ENCODE measurements at regions not wholly inside any gene's neighbourhood (a gene's known extent, or its start where the extent isn't known, plus 50 kb on each side); places are given as distances from the start of the nearest gene placed in this dataset.

DNA sequence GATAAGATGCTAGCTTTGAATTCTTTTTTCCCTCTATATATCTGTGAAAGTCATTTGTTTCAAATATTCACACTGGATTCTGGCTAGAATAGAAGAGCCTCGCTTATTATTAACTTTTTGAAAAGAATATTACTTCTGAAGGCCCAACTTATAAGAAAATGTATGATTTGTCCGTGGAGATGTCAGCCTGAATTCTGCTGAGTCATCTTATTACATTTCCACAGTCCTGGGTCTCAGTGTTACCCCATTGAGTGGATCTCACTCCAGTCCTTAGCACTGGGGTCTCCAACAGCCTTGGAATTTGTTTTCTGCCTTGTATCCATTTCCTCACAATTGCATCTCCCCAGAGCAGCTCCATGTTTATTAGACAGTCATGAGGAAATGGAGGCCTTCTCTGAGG lies 907.9 kb downstream of the VRK1 start:
- DNase-seq, result no peak

GRCh38 chr14:97705976-97706375 lies 908.8 kb downstream of the VRK1 start:
- no peak for DNase-seq

DNA sequence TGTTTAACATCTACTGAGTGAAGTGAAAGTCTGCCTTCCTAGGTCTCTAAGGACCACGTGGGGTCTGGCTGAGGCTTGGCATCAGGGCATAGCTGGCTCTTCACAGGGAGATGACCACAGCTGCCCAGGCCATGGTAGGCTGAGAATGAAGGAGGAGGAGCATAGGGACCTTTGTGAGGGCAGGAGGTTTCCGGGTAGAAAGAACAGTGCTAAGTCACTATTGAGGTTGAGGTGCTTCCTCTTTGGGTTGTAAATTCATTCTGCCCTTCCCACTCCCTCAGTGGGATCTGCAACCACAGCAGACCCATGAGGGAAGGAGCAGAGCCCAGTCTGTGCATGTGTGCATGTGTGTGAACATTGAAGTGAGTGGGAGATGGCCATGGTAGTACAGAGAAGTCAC lies 909.6 kb downstream of the VRK1 start:
- no peak for DNase-seq

DNA sequence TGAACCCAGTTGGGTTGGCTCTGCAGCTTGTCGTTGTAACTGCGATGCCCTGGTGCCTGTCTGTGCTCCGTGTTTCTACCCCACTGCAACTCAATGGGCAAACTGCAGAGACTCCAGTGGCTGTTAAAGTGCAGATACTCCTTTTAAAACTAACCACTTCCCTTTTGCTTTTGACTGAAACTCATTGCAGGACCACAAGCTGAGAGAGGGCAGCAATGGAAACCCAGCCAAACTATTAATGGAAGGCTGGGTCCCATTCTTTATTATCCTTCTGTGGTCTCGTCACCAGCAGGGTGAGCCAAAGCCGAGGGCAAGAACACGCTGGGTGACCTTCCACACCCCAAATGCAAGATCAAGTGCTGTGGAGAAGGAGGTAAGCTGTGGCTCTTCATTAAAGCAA lies 910.4 kb downstream of the VRK1 start:
- no peak for DNase-seq

DNA sequence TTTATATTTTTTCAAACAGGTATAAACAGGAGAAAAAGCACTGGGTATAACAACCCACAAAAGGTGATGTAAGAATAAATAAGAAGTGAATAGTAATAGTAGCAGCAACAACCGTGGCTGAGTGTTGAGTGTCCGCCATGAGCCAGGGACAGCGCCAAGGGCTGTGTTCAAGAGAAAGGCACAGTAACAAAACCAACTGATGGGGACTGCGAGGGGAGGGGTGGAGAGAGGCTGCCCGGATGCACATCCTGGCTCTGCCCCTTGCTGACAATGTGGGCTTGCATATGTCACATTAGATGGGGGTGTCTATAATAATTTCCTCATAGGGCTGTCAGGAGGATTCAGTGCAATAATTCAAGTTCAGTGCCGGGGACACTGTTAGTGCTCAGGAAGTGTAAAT lies 912.4 kb downstream of the VRK1 start:
- no peak for DNase-seq

DNA sequence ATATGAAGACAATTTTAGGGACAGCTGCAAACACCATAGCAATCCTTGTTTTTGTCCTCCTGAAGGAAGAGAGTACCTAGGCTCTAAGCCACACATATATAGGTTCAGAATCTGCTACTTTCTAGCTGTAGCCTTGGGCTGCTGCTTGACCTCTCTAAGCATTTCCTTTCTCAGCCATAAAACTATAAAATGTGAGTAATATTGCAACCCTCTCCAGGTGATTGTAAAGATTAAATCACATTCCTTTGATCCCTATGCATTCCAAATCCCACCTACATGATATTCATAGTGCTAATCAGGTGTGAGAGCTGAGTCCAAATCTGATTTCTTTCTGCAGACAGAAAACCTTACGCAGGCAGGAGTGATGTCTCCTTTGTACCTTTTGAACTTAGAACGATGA lies 913.5 kb downstream of the VRK1 start:
- DNase-seq, result no peak

DNA sequence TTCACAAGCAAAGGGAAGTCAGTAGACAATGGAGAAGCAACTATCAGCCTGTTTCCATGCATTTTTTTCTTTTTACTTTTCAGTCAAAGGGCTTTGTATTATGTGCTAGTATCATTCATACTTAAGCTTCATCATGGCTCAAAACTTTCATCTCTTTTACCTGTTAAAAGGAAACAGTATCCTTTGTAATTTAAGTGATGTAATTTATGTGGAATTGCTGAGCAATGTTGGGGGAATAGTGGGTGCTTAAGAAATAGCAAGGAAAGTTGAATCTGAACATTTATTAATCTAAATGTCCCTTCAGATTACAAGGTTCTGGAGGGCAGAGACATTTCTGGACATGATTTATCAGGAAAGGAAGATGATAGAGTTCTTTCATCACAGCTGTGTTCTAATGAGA lies 915.3 kb downstream of the VRK1 start:
- no peak for DNase-seq

- no peak for DNase-seq
Observed at GRCh38 chr14:97713023-97713422, 915.8 kb downstream of the VRK1 start.

- no peak for DNase-seq
Observed at GRCh38 chr14:97718886-97719442, 921.8 kb downstream of the VRK1 start.

GRCh38 chr14:97719931-97720330 lies 922.7 kb downstream of the VRK1 start:
- DNase-seq, result no peak

DNA sequence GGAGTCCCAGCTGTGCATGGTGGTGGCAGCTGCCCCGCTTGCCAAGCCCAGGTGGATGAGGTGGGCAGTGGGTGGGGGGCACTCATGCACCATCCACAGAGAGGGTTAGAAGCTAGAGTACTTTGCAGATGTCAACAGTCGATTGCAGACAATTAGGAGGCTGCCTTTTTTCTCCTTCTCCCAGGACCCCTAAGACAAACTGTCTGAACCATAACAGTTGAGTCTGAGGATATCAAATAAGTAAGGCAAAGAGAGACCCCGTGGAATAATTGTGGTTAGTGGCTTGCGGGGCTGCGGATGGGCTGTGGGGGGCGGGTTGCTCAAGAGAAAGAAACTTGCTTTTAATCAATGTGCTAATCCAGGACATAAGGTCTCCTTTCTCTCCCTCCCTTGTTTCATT lies 926.2 kb downstream of the VRK1 start:
- no peak for DNase-seq

DNA sequence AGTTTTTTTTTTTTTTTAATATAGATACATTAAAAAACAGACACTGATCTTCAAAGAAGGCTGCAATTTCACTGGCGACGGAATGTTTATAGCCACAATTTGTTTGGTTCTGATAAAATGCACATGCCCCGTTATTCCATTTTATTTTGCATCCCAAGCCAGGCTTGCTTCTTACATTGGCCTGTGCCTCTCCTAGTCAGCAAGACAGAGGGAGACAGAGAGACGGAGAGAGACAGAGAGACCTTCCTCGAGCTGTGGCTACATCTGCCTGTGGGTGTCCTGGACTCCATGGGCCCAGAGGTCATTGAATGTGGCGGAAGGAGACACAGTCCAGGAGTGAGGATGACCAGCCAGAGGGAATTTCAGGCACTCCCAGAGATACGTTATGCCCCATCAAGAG lies 926.6 kb downstream of the VRK1 start:
- no peak for DNase-seq

DNA sequence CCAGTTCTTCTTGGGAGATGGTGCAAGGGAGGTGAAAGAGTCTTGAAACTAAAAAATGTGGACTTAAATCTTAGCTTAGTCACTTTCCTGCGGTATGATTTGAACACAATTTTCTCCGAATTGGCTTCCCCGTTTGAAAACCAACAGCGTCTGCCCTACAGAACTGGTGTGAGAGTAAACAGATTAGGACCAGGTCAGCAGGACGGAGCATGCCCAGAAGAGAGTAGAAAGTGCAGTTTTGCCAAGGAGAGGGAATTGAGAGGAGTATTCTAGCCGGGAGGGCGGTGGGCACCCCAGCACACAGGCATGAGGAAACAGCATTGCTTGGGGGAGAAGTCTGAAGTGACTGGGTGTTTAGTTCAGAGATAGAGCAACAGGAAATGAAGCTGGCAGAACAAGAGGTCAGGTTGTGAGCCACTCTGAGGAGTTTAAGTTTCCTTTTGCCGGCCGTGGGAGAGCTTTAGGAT lies 927.1 kb downstream of the VRK1 start:
- DNase-seq, result no peak

DNA sequence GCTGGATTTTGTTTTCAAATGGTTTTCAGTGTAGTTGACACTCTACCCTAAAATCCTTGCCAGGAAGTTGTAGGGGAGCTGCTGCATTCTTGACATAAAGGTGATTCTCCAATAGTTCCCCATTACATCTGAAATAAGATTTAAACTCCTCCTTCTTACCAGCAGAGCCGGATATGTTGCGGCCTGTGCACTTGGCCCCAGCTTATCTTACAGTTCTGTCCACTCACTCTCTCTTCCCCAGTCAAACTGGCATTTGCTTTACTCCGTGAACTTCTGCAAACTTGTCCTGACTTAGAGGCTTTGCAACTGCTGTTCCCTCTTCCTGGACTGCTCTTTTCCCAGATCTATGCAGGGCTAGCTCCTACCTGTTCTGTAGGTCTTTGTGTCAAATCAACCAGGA lies 929.5 kb downstream of the VRK1 start:
- DNase-seq, result no peak

DNA sequence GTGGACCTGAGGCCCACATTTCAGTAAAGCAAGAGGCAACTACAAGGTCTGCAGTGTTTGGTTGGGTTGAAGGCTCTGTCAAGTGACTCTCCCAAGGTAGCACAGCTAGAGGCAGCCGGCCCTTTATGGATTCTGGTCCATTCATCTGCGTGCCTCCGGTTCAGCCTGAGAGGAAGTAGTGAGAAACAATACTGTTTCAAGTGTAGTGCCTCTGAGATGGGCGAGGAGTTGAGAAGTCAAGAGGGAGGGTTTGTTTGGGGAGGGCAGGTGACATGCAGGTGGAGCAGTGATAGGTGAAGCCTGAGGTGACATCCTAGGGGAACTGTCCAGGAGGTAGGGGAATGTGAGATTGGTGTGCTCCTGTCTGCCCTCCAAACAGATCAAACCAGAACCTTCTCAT lies 933.5 kb downstream of the VRK1 start:
- no peak for DNase-seq

GRCh38 chr14:97731800-97732199 lies 934.6 kb downstream of the VRK1 start:
- no peak for DNase-seq

DNA sequence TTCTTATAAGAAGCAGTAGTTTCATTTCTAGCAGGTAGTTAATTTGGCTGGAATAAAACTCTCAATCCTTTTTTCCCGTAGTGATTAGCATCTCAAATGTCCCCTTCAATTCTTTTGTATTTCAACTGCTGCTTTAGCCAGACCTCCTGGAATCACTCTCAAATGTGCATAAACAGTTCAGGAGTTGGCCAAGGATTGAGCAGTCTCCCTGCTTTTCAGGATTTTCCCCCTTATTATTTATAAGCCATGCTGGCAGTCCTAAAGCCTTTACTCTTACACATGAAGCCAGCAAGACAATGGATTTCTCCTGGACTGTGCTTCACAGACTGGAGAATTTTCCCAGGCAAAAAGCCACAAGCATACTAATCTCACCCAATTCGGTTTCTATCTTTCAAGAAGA lies 950.1 kb downstream of the VRK1 start:
- DNase-seq, result no peak

DNA sequence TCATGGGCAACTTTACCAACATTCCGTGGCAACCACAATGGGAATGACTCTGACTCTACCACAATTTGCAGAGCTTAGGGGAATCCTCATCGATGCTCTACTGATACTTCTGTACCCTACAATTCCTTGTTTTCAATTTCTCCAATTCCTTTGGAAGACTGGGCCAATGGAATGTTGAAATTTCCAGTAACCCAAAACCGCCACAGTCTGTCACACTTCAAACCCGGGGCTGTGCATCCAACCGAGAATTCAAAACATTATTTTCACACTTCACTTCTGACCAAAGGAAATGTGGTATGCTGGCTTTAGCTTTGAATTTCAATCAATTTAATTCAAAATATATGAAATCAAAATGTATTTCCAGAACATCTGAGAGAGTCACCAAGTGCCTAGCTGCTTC lies 951.4 kb downstream of the VRK1 start:
- no peak for DNase-seq

- DNase-seq, result no peak
Observed at GRCh38 chr14:97757491-97757890, 960.3 kb downstream of the VRK1 start.

GRCh38 chr14:97760050-97760449 lies 962.9 kb downstream of the VRK1 start:
- no peak for DNase-seq

DNA sequence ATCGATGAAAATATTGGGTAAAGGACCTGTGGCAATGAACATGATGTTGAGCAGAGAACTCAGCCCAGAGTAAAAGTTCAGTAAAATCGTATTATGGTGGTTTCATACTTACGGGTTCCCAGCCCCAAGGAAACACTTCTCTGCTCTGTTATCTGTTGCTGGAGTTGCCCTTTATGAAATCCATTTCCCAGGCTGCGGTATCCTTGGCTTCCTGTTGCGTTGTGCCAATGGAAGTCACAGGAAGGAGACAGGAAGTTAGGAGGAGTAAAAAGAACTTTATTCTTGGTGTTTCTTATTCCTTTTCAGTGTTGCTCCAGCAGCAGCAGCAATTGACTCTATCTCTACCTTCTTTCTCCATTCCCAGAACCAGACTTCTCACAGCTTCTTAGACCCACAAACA lies 965.2 kb downstream of the VRK1 start:
- no peak for DNase-seq

GRCh38 chr14:97771340-97772045 lies 974.3 kb downstream of the VRK1 start:
- no peak for DNase-seq

GRCh38 chr14:97773598-97773997 lies 976.4 kb downstream of the VRK1 start:
- no peak for DNase-seq

DNA sequence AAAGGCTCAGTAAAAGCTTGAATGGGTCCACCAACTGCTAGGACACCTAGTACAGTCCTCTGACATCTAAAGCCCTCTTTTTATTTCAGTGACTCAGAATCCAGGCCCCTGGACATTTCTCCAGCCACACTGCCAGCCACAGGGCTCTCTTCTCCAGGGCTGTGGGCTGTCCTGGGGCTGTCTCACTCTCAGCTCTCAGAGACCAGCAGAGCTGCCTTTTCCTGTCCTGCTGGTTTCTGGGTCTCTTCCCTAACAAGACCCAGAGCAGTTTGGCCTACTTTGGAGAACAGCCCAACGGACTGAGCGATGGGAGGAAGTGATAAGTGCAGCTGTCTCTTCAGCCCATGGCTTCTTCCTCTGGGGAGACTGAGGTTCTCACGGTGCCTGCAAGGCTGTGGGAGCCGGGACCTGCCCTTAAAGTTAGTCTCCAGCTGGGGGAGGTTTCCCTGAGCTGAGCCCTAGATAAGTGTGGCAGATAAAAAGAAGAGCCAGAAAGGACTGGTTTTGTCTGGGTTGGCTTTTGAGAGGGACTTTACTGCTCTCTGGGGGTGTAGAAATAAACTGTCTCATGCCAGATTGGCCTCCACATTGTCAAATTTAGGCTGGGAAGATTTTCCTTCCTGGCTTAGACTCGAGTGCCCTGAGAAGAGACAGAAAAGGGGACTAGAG lies 979.8 kb downstream of the VRK1 start:
- DNase-seq, result no peak

Data from suppressor macrophage treated with lipopolysaccharide for 4 hours (primary cell).